ENCODE measurements at regions not wholly inside any gene's neighbourhood (a gene's known extent, or its start where the extent isn't known, plus 50 kb on each side); places are given as distances from the start of the nearest gene placed in this dataset.

GRCh38 chr5:29896646-29897045 lies 1296.8 kb upstream of the CDH6 start:
- H3K36me3 ChIP-seq = no peaks in the 10 kb centered on the region
- no peak overlapping the region for H3K27ac ChIP-seq
- no peaks in the 10 kb centered on the region for H3K4me1 ChIP-seq
- TF ChIP-seq POLR2A (IDR thresholded peaks at IDR 0.05) (no peak), CTCF (IDR thresholded peaks at IDR 0.05) (no peak), POLR2AphosphoS5 (IDR thresholded peaks at IDR 0.05) (no peak)
- H3K4me3 ChIP-seq = no peak overlapping the region
- H3K9me3 ChIP-seq = peaks cover 0 to 7% of the 10 kb centered on the region in 2 donors
- intact Hi-C loops (cut with DNase I; ENCODE audit: low total_unique reads) = no loop called here
- no peak for DNase-seq (ENCODE audit: low spot score in 2 of 2)
- H3K27me3 ChIP-seq = no peaks in the 10 kb centered on the region

- Histone ChIP-seq H3K9me3 (peaks cover 0 to 7% of the 10 kb centered on the region in 2 donors), H3K4me3 (no peak overlapping the region), H3K36me3 (no peaks in the 10 kb centered on the region), H3K27me3 (no peaks in the 10 kb centered on the region), H3K27ac (no peak overlapping the region), H3K4me1 (no peaks in the 10 kb centered on the region)
- no peak for DNase-seq (ENCODE audit: low spot score in 2 of 2)
- intact Hi-C loops (cut with DNase I; ENCODE audit: low total_unique reads) = no loop called here
- TF ChIP-seq CTCF (IDR thresholded peaks at IDR 0.05) (no peak), POLR2A (IDR thresholded peaks at IDR 0.05) (no peak), POLR2AphosphoS5 (IDR thresholded peaks at IDR 0.05) (no peak)
Observed at GRCh38 chr5:29894668-29895067, 1298.8 kb upstream of the CDH6 start.

- H3K4me3 ChIP-seq = no peak overlapping the region
- TF ChIP-seq POLR2A (IDR thresholded peaks at IDR 0.05) (no peak), CTCF (IDR thresholded peaks at IDR 0.05) (no peak), POLR2AphosphoS5 (IDR thresholded peaks at IDR 0.05) (no peak)
- H3K9me3 ChIP-seq = no peaks in the 10 kb centered on the region
- intact Hi-C loops (cut with DNase I; ENCODE audit: low total_unique reads) = no loop called here
- no peaks in the 10 kb centered on the region for H3K27me3 ChIP-seq
- DNase-seq (ENCODE audit: low spot score in 2 of 2) = no peak
- no peaks in the 10 kb centered on the region for H3K36me3 ChIP-seq
- H3K27ac ChIP-seq = no peak overlapping the region
- no peaks in the 10 kb centered on the region for H3K4me1 ChIP-seq
Observed at GRCh38 chr5:29889051-29889450, 1304.4 kb upstream of the CDH6 start.

GRCh38 chr5:29885595-29885994 lies 1307.9 kb upstream of the CDH6 start:
- Histone ChIP-seq H3K9me3 (no peaks in the 10 kb centered on the region), H3K4me1 (no peaks in the 10 kb centered on the region), H3K27ac (no peak overlapping the region), H3K27me3 (no peaks in the 10 kb centered on the region), H3K4me3 (no peak overlapping the region), H3K36me3 (no peaks in the 10 kb centered on the region)
- intact Hi-C loops (cut with DNase I; ENCODE audit: low total_unique reads) = no loop called here
- DNase-seq (ENCODE audit: low spot score in 2 of 2) = no peak
- no peak for TF ChIP-seq POLR2A (IDR thresholded peaks at IDR 0.05)
- TF ChIP-seq POLR2AphosphoS5 (IDR thresholded peaks at IDR 0.05) = no peak
- no peak for TF ChIP-seq CTCF (IDR thresholded peaks at IDR 0.05)

- no peak overlapping the region for H3K27ac ChIP-seq
- intact Hi-C loops (cut with DNase I; ENCODE audit: low total_unique reads) = no loop called here
- no peak for TF ChIP-seq POLR2A (IDR thresholded peaks at IDR 0.05)
- TF ChIP-seq POLR2AphosphoS5 (IDR thresholded peaks at IDR 0.05) = no peak
- TF ChIP-seq CTCF (IDR thresholded peaks at IDR 0.05) = no peak
- H3K4me3 ChIP-seq = no peak overlapping the region
- no peaks in the 10 kb centered on the region for H3K36me3 ChIP-seq
- H3K9me3 ChIP-seq = no peaks in the 10 kb centered on the region
- DNase-seq (ENCODE audit: low spot score in 2 of 2) = no peak
- H3K4me1 ChIP-seq = no peaks in the 10 kb centered on the region
- no peaks in the 10 kb centered on the region for H3K27me3 ChIP-seq
Observed at GRCh38 chr5:29882036-29882435, 1311.5 kb upstream of the CDH6 start.
